GM19035 (cell line): ENCODE measurements at regions not wholly inside any gene's neighbourhood (a gene's known extent, or its start where the extent isn't known, plus 50 kb on each side); places are given as distances from the start of the nearest gene placed in this dataset.

ENCODE experiments used
- ATAC-seq: cut with Tn5 transposase; IDR thresholded peaks from one replicate; pipeline ENCODE4 v1.9.1; 2021; ENCODE audit not compliant: unreplicated experiment

- ATAC-seq: no peak
Measured at GRCh38 chr2:103809941-103810441, 1043.9 kb upstream of the POU3F3 start.

GRCh38 chr2:103810875-103811274, 1043.0 kb upstream of the POU3F3 start:
- ATAC-seq: no peak

- no peak for ATAC-seq
Measured at GRCh38 chr2:103814016-103814415, 1039.9 kb upstream of the POU3F3 start.

GRCh38 chr2:103815731-103816130, 1038.2 kb upstream of the POU3F3 start:
- ATAC-seq: no peak

- no peak for ATAC-seq
Measured at GRCh38 chr2:103817746-103818145, 1036.2 kb upstream of the POU3F3 start.

GRCh38 chr2:103818176-103818575, 1035.7 kb upstream of the POU3F3 start:
- no peak for ATAC-seq

GRCh38 chr2:103819599-103819998, 1034.3 kb upstream of the POU3F3 start:
- ATAC-seq: no peak

- no peak for ATAC-seq
Measured at GRCh38 chr2:103823847-103824246, 1030.1 kb upstream of the POU3F3 start.

GRCh38 chr2:103847276-103847675, 1006.6 kb upstream of the POU3F3 start:
- no peak for ATAC-seq

- ATAC-seq: no peak
Measured at GRCh38 chr2:103859238-103859637, 994.7 kb upstream of the POU3F3 start.

GRCh38 chr2:103860016-103860415, 993.9 kb upstream of the POU3F3 start:
- peak; percentile 69 for ATAC-seq

- ATAC-seq: no peak
Measured at GRCh38 chr2:103868396-103868795, 985.5 kb upstream of the POU3F3 start.

- ATAC-seq: no peak
Measured at GRCh38 chr2:103873716-103874351, 980.1 kb upstream of the POU3F3 start.

GRCh38 chr2:103875131-103875530, 978.8 kb upstream of the POU3F3 start:
- ATAC-seq: no peak

- ATAC-seq: no peak
Measured at GRCh38 chr2:103875531-103875930, 978.4 kb upstream of the POU3F3 start.

- ATAC-seq: no peak
Measured at GRCh38 chr2:103876611-103877010, 977.3 kb upstream of the POU3F3 start.

GRCh38 chr2:103879101-103879500, 974.8 kb upstream of the POU3F3 start:
- ATAC-seq: no peak

- ATAC-seq: no peak
Measured at GRCh38 chr2:103880081-103880834, 973.7 kb upstream of the POU3F3 start.

- ATAC-seq: no peak
Measured at GRCh38 chr2:103887625-103888024, 966.3 kb upstream of the POU3F3 start.

GRCh38 chr2:103896182-103896581, 957.7 kb upstream of the POU3F3 start:
- ATAC-seq: no peak

- ATAC-seq: no peak
Measured at GRCh38 chr2:103898561-103898960, 955.4 kb upstream of the POU3F3 start.

- ATAC-seq: no peak
Measured at GRCh38 chr2:103902347-103902746, 951.6 kb upstream of the POU3F3 start.
